ENCODE measurements at regions not wholly inside any gene's neighbourhood (a gene's known extent, or its start where the extent isn't known, plus 50 kb on each side); places are given as distances from the start of the nearest gene placed in this dataset.

DNA sequence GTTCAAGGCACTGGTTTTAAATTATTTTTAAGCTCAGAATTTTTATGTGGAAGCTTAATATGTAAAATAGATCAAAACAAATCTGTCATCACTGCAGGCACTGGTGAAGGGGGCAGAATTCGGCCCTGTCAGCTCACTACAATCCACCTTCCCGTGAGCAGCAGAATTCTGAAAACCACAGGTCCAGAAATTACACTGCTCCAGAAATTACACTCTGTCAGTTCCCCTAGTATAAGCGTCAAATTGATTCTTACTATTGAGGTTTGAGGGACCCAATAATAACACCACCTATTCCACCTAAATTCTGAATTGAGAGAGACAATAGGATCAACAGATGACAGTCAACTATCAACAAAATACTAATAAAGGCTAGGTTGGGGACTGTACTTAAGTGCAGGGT lies 245.5 kb downstream of the PHLDA1 start:
- DNase-seq, result no peak

DNA sequence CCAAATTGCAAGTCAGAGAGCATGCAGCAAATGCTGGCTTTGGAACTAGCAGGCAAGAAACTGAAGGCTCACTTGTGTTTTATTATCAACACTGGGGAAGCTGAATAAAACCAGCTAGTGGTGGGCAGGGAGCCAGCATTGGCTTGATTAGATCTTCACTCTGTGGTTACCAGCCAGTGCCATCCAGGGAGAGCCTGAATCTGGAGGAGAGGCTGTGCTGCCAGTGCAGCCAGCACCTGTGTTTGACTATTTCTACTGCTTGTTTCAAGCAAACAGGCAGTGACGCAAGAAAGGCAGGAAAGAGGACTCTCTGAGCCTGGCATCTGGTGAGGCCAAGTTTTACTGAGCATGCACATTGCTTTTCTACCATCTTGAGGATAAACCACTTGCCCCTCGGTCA lies 247.0 kb downstream of the PHLDA1 start:
- no peak for DNase-seq

DNA sequence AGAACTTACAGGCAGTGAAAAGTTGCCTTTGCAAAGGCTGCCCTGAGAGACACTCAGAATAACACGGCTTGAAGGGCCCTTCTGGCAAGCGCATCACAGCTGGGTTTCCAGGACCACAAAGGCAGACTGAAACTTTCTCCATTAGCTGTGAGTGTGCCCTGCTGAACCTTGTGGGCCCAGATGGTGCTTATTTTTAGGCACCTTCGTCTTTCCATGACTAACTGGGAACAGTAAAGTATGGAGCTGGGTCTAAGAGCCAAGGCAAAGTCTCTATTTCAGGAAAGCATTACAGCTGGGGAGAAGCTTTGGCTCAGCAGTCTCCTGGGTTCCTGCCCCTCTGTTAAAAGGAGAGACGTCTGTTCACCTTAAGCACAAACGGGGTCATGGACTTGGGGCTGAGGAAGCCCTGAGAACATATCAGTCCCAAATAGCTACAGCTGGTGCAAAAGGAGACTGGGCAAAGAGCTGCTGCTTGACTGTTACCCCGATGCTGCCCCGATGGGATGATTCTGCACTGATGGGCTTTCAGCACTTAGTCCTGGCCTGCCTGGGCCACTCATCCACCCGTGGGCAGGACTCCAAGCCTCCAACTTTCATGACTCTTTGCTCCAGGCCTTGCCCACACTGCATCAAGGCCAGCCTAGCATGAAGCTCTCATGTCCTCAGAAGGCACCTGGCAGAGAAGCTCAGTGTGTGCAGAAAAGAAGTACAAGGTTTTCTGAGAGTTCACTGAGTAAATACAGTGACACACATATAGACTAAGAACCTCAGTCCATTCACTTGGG lies 248.3 kb downstream of the PHLDA1 start:
- no peak for DNase-seq

DNA sequence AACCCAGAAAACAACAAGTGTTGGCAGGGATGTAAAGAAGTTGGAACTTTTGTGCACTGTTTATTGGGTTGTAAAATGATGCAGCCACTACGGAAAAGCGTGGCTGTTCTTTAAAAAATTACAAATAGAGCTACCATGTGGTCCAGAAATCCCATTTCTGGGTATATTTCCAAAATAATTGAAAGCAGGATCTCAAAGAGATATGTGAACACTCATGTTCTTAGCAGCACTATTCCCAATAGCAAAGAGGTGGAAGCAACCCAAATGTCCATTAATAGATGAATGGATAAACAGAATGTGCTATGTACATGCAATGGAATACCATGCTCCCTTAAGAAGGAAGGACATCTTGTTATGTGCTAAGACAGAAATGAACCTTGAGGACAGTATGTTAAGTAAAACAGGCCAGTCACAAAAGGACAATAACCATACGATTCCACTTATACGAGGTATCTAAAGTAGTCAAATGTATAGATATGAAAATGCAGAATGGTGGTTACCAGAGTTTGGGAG lies 249.5 kb downstream of the PHLDA1 start:
- no peak for DNase-seq

DNA sequence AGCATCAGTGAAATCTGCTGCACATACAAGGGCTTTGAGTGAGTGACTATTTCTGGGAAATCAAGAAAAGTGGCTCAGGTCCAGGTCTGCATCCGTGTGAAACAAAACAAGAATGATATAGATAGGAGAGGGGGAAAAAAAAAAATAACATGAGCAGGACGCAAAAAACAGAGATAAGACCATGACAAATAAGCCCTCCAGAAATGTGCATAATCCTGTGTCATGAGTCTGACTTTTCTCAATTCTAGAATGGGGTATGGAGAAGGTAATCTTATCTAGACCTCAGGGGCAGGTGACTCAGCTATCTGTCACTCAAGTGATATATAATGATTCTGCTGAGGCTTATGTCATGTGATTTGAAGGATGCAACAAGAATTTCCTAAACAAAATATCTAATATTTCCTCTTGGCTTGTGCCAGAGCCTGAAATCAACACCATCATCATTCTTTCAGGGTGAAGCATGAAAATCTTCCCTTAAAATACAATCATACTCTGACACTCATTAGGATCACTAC lies 250.0 kb downstream of the PHLDA1 start:
- no peak for DNase-seq

DNA sequence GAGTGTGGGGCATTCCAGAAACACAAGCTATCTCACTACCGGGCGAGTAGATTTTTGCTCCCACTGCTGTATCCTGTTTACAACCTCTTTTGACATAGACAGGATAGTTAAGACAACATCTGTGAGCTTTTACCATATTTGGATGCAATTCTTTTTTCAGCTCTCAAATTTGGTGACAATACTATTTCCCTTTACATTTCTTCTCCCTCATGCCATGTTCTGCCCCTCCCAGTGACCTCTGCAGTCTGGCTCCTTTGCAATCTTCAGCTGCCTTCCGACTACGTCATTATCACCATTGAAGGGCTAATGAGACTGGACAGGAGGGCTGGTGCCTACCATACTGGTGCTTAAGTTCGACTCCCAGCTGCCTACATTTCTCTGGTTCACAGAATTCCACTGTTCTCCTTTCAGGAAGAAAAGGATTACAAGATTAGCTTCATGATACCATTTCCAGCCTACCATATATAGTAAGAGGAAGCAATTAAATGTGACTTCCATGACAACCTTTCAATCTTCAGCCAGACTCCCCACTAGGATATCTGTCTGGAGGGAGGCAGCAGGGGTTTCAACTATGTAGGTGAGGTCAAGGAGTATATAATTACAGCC lies 251.6 kb downstream of the PHLDA1 start:
- no peak for DNase-seq

DNA sequence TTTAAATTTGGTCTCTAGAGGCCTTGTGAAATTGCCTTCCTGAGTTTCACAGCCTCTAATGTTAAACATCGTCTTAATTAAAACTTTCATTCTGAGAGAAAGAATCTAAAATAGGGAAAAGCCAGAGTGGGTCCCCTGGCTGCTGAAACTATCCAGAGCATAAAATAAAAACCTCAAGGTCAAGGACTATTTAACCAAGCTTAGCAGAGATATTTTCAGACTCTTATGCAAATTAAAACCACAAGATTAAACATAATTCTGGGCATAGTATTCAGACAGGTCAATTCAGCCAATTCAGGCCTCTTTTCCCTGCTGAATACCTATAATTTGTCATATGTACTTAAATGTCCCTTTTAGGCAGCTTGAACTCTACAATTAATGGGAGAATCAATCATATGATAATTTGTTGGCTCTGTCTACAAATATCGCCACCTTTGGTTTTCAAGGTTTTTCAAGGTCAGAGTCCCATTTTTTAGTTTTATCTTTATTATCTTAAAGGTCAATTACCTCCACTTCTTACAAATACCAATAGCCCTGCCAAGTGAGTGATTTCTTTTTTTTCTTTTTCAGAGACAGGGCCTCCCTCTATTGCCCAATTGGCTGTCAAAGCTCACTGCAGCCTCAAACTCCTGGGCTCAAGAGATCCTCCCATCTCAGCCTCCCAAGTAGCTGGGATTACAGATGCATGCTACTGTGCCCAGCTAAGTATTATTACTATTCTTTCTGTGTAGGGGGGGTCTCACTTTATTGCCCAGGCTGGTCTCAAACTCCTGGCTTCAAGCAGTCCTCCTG lies 257.1 kb downstream of the PHLDA1 start:
- no peak for DNase-seq

DNA sequence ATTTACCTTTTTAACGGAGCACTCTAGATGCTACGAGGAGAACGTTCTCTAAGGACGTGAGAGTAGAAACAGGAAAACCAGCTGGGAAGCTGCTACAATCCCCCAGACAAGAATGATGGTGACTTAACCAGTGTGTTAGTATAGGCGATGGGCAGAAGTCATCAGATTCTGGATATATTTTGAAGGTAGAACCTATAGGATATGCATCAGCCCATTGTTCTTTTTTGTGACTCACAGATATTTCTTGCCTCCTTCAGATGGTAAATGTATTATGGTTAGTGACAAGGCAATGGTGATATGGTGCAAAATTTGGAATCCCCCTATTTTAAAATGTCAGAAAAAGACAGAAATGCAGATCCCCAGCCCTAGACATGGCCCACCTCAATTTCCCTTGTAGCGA lies 258.2 kb downstream of the PHLDA1 start:
- no peak for DNase-seq

DNA sequence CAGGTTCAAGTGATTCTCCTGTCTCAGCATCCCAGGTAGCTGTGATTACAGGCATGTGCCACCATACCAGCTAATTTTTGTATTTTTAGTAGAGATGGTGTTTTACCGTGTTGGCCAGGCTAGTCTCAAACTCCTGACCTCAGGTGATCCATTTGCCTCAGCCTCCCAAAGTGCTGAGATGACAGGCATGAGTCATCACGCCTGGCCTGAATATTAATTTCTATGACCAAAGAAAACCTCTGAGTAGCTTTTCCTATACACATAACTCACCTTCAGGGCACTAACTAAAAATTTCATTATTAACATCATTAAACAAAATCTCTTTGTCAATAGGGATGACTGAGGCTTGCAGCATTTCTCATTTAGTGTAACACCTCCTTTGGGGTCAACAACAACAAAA lies 259.6 kb upstream of the KRR1 start:
- DNase-seq, result no peak

DNA sequence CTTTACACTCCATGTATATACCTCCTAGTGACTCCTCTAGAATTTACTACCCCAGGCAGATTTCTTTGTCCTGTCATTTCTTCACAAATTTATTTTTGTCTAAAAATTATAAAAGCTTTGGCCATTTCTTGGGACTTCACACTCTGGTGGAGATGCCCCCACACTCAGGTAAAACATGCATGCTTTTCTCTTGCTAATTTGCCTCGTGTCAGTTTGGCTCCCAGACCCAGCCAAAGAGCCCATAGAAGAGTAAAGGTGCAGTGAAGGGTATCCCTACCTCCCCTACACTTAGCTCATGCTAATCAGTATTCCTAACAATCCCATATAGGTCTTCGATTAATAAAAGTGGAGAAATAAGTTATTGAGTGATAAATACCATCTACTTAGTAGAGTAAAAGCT lies 256.5 kb upstream of the KRR1 start:
- DNase-seq, result no peak

DNA sequence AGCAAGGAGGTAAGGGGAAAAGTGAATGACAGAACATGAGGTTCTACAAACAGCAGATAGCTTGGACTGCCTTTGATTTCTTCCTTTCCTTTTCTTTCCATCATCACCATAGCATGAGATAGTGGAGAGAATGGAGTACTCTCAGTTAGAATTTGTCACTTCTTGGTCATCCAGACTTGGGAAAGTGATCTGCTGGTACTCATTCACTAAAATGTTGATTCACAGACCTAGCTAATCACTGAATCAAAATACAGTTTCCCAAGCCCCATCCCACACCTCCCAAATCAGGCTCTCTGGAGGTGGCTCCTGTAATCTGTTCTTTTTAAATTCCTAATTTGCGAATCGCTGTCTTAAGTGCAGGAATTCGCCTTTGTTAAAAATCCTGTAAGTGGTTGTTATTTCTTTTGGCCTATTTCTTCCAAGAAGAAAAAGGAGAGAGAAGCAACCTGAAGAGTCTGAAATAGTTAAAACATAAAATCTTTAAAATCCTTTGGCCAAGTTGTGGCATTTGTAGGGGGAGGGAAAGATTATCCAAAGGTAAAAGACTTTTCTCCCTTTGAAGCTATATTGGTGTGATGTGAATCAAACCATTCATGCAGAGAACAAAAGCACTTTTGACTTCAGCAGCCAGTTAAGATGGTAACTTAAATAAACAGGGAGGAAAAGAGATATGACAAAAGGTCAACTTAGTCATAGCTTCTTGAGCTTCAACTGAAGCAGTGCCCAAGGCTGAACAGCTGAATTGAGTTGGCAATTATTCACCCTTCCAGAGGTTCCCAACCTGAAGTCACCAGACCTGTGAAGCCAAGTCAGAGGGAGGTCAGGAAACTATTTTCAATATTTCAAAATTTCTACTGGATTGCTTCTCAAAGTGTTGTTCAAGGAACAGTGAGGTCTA lies 255.1 kb upstream of the KRR1 start:
- no peak for DNase-seq

DNA sequence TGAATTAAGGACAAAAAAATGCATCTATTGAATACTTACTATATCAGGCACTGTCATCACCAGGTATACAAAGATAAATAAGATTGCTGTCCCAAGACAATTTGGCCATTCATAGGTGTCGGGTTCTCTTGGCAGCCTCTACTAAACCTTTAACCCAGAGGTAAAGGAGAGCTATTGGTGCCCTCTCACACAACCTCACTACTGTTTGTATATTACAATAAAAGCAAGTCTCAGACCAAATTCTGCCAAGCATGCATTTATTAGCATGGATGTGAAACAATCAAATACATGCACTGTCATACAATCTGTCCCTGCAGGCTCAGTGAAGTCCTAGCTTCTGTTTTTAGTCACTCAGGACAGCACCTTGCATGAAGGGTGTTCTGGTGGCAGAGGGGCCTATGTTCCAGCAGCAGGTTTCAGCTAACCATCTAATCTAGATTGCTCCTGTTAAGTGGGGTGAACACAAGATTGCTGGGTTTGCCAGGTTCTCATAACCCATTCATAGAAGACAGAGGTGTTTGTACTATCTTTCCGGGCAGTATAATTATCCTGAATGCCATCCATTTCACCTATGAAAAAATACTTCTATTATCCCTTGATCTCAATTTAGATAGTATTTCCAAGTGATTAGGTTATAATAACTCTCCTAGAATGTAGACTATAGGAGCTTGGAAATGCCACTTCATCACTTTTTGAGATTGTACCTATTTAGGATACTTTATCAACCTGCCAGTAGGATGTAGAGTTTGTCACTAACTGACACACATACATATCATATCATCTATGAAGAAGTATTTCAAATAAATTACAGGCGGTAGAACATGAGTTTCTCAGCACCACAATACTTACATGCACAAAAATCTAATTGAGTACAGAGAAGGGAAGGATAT lies 254.0 kb upstream of the KRR1 start:
- no peak for DNase-seq

DNA sequence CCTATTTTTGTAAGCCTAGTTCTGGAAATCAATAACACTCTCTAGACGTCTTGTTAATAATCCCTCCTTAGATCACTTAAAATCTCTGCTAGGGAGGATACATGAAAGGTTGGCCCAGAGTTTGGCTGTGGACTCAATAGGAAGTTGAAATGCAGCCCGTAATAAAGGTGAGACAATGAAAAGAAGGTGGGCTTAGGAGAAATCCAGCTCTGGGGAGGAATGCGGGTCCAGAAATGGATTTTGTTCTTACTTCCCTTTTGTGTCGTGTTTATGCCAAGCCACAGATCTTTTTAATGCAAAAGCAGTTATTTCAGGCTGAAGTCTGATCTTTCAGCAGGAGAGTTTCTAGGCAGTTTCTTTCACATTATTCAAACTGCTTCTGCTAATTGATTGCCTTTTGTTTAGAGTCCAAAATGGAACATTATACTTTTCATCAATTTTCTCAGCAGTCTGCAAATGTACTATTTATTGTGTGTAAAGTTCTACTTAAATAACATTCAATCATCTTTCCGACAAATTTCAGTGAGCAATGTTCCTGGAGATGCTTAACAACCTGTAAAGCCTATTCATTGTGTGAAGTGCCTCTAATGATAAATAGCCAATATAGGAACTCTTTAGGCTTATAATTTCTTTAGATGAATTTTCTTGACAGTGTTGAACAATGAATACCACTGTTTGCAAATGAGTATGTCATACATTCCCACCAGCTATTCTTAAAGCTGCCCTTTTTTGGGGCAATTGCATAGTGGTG lies 252.9 kb upstream of the KRR1 start:
- DNase-seq, result no peak

DNA sequence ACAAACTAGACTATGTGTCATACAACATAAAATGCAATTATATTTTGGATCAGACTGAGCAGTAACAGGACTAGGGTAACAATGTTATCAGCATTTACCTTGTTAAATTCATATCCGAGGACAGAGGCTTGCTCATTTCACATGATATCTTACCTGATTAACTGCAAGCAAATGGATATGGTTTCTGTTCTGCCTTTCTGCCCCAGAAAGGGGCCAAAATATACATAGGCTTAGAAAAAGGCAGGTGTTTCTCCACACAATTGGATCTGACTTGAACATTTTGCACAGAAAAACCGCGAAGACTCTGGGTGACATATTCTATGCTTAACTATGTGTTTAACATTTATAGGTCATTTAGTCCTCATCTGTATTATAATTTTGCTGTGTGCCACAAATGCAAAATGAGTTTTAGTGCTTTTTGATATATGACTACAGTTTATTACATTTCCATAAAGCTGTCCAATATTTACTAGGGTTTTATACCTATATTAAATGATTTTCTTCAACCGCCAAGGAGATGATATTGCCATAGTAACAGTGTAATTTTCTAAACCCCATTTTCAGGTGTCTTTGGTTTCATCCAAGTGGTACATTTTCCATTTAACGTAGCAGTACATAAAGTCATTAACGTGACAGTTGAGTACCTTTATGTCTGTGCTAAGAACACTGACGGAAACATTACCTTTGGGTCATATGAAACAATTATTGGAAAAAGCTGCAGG lies 249.3 kb upstream of the KRR1 start:
- no peak for DNase-seq

DNA sequence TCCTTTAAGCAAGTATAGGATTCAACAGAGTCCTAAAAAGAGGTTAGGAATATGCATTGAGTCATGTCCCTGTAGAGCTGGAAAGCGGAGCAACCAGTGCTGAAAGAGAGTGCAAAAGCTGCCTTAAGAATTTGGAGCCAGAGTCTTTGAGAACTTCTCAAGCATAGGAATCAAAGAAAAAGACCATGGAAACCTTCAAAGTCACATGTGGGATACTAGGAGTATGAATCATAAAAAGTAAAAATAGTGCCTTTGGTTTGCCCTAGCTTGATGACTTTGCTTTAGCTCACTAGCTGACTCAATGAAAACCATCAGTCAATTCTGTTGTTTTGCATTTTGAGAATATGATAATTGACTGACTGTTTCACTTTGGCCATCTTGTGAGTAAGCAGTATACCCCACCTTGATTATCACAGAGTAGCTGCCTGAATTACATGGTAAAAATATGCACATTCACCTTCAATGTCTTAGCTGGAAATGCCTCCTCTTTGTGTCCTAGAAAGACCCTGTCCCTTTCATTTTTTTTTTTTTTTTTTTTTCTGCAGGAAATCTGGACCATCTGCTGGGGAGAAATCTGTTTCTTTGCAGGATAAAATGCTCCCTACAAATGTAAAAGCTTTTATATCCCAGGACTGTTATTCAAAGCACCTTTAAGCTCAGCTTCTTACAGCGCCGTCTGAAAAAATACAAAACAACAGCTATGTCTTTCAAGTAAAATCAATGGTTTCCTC lies 248.6 kb upstream of the KRR1 start:
- DNase-seq, result no peak

DNA sequence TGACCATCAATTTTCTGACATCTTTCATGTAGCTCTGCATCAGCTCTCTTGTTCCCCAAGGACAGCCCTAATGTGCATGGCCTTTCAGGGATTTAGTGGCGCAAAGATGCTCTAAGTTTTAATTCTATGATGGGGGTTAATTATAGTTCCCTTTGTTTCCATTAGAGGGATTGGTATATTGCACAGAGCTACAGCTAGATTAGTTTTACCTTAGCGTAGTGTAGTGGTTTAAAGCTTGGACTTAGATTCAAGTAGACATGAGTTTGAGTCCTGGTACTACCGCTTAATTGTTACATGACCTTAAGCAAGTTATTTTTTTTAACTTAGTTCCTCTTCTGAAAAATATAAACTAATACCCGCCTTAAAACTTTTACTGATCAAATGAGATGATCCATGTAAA lies 247.8 kb upstream of the KRR1 start:
- no peak for DNase-seq

DNA sequence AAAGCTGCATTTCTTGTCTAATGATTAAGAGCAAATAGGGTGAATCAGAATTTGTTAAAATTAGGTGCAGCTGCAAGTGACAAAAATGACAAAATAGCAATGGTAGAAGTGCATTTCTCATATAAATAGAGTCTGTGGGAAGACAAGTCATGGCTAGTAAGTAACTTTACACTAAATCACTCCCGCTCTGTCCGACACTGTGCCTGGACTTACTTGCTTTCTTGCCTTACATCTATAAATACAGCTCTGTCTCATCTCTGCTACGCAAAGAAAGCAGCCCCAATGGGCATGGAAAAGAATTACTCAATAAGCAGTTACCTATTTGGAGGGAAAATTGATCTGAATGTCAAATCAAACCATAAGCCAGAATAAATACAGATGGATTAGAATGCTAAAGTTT lies 245.4 kb upstream of the KRR1 start:
- DNase-seq, result no peak

DNA sequence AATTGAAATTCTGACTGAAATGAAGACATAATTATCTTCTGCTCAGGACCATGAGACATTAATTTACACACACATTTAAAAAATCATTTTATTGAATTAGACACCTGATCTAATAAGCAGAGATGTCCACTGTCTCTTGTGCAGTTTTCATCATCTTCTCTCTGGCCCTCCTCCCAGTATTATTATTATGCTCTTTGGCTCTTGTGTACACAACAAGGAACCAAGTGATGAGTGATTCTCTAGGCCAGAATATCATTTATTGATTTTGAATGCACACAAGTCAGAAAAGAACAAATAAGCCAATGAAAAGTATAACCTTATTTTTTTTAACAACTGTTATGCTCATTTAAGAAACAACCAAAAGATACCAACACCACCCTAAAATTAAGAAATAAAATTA lies 244.7 kb upstream of the KRR1 start:
- DNase-seq, result no peak

DNA sequence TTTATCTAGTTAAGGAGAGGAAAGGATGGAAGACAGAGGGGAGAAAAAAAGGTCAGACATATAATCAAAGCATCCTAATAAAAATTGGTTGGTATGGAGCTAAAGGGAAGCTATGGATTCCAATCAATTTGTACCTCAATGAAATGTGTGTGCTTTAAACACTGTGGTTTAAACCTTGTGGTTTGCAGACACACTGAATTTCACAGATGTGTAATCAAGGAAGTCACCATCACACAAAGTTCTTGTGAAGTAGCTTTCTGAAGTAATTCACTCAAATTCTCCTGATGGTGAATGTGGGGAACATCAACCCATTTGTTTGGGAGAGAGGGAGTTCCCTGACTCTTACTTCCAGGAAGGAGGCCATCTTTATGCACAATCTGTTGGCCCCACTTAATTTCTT lies 243.3 kb upstream of the KRR1 start:
- no peak for DNase-seq

All from 8988T (cell line).